ENCODE measurements at regions not wholly inside any gene's neighbourhood (a gene's known extent, or its start where the extent isn't known, plus 50 kb on each side); places are given as distances from the start of the nearest gene placed in this dataset.
"Not testable (repeated sequence)": the region's sequence is repeated elsewhere in the genome, so short reads cannot be mapped to it uniquely, and the experiment has no call there.

DNA sequence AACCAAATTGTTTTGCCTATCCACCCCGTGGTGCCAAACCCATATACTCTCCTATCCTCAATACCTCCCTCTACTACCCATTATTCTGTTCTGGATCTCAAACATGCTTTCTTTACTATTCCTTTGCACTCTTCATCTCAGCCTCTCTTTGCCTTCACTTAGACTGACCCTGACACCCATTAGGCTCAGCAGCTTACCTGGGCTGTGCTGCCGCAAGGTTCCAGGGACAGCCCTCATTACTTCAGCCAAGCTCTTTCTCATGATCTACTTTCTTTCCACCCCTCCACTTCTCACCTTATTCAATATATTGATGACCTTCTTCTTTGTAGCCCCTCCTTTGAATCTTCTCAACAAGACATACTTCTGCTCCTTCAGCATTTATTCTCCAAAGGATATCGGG is 517.9 kb downstream of the IRS2 start:
- not testable (repeated sequence) for H3K9ac ChIP-seq (ENCODE audit: low read depth, low read length); H3K4me2 ChIP-seq (ENCODE audit: insufficient read depth, low read length); H3K9me3 ChIP-seq (ENCODE audit: insufficient read depth, low read length, severe bottlenecking); H3K36me3 ChIP-seq (ENCODE audit: insufficient read depth, low read length); H3K27me3 ChIP-seq (ENCODE audit: insufficient read depth, low read length, poor library complexity); H3K4me3 ChIP-seq (ENCODE audit: low read depth in 1 of 2, low read length in 2 of 2); DNase-seq; H3K4me1 ChIP-seq (ENCODE audit: insufficient read depth, low read length); ATAC-seq (ENCODE audit: insufficient read depth, low read depth); H4K20me1 ChIP-seq (ENCODE audit: insufficient read depth, low read length); H2AFZ ChIP-seq (ENCODE audit: low read depth, low read length); H3K79me2 ChIP-seq (ENCODE audit: insufficient read depth, low read length); H3K27ac ChIP-seq (ENCODE audit: low read length)

DNA sequence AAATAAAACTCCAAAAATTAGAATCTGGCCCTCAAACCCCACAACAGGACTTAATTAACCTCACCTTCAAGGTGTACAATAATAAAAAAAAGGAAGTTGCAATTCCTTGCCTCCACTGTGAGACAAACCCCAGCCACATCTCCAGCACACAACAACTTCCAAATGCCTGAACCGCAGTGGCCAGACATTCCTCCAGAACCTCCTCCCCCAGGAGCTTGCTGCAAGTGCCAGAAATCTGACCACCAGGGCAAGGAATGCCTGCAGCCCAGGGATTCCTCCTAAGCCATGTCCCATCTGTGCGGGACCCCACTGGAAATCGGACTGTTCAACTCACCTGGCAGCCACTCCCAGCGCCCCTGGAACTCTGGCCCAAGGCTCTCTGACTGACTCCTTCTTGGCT is 519.0 kb downstream of the IRS2 start:
- H3K4me3 ChIP-seq (ENCODE audit: low read depth in 1 of 2, low read length in 2 of 2); ATAC-seq (ENCODE audit: insufficient read depth, low read depth); H3K4me2 ChIP-seq (ENCODE audit: insufficient read depth, low read length); H3K4me1 ChIP-seq (ENCODE audit: insufficient read depth, low read length); H2AFZ ChIP-seq (ENCODE audit: low read depth, low read length); DNase-seq; H3K27ac ChIP-seq (ENCODE audit: low read length); H3K9ac ChIP-seq (ENCODE audit: low read depth, low read length); H3K36me3 ChIP-seq (ENCODE audit: insufficient read depth, low read length); H3K79me2 ChIP-seq (ENCODE audit: insufficient read depth, low read length); H3K27me3 ChIP-seq (ENCODE audit: insufficient read depth, low read length, poor library complexity); H3K9me3 ChIP-seq (ENCODE audit: insufficient read depth, low read length, severe bottlenecking); H4K20me1 ChIP-seq (ENCODE audit: insufficient read depth, low read length): not testable (repeated sequence)

DNA sequence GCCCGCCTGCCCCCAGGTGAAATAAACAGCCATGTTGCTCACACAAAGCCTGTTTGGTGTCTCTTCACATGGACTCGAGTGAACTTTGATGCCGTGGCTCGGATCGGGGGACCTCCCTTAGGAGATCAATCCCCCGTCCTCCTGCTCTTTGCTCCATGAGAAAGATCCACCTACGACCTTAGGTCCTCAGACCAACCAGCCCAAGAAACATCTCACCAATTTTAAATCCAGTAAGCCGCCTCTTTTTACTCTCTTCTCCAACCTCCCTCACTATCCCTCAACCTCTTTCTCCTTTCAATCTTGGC is 521.0 kb downstream of the IRS2 start:
- H3K9me3 ChIP-seq (ENCODE audit: insufficient read depth, low read length, severe bottlenecking); H4K20me1 ChIP-seq (ENCODE audit: insufficient read depth, low read length); H3K79me2 ChIP-seq (ENCODE audit: insufficient read depth, low read length); H3K4me3 ChIP-seq (ENCODE audit: low read depth in 1 of 2, low read length in 2 of 2); H3K27ac ChIP-seq (ENCODE audit: low read length); H3K36me3 ChIP-seq (ENCODE audit: insufficient read depth, low read length); H2AFZ ChIP-seq (ENCODE audit: low read depth, low read length); H3K27me3 ChIP-seq (ENCODE audit: insufficient read depth, low read length, poor library complexity); H3K4me2 ChIP-seq (ENCODE audit: insufficient read depth, low read length); DNase-seq; H3K9ac ChIP-seq (ENCODE audit: low read depth, low read length); ATAC-seq (ENCODE audit: insufficient read depth, low read depth); H3K4me1 ChIP-seq (ENCODE audit: insufficient read depth, low read length): not testable (repeated sequence)

DNA sequence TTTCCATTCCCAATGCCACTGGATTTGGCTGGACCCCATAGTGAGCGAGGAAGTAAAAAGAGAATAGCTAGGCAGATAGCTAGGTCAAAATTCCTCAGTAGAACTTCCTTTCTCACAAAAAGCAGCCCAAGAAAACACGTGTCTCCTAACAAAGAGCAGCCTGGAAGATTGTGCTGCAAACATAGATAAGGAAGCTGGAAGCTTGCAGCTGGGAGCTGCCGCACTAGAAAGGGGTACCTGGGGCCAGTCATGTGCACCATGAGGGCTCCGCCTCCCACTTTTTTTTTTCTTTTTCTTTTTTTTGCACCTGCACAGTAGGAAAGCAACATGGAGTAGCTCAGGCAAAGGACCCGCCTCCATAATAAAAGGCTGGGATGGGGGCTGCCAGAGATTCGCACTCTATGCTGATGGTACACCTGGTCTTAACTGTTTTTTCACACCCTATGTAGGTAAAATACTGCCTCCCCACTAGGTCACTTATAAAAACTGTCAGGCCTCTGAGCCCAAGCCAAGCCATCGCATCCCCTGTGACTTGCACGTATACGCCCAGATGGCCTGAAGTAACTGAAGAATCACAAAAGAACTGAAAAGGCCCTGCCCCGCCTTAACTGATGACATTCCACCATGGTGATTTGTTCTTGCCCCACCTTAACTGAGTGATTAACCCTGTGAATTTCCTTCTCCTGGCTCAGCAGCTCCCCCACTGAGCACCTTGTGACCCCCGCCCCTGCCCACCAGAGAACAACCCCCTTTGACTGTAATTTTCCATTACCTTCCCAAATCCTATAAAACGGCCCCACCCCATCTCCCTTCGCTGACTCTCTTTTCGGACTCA is 521.6 kb downstream of the IRS2 start:
- not testable (repeated sequence) for H3K79me2 ChIP-seq (ENCODE audit: insufficient read depth, low read length); H3K4me1 ChIP-seq (ENCODE audit: insufficient read depth, low read length); H3K36me3 ChIP-seq (ENCODE audit: insufficient read depth, low read length); H4K20me1 ChIP-seq (ENCODE audit: insufficient read depth, low read length); H3K4me3 ChIP-seq (ENCODE audit: low read depth in 1 of 2, low read length in 2 of 2); H2AFZ ChIP-seq (ENCODE audit: low read depth, low read length); DNase-seq; H3K27me3 ChIP-seq (ENCODE audit: insufficient read depth, low read length, poor library complexity); ATAC-seq (ENCODE audit: insufficient read depth, low read depth); H3K9ac ChIP-seq (ENCODE audit: low read depth, low read length); H3K9me3 ChIP-seq (ENCODE audit: insufficient read depth, low read length, severe bottlenecking); H3K27ac ChIP-seq (ENCODE audit: low read length); H3K4me2 ChIP-seq (ENCODE audit: insufficient read depth, low read length)

DNA sequence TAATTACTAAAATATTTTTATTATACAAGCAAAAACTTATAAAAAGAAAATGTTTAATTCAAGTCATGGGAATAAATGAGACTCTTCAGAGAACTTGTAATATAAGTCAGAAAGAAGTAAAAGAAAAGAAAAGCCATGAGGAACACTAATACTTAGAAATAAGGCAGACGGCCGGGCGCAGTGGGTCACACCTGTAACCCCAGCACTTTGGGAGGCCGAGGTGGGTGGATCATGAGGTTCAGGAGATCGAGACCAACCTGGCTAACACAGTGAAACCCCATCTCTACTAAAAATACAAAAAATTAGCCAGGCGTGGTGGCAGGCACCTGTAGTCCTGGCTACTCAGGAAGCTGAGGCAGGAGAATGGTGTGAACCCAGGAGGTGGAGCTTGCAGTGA is 528.6 kb downstream of the IRS2 start:
- not testable (repeated sequence) for H3K27ac ChIP-seq (ENCODE audit: low read length); H3K4me2 ChIP-seq (ENCODE audit: insufficient read depth, low read length); H3K27me3 ChIP-seq (ENCODE audit: insufficient read depth, low read length, poor library complexity); H3K79me2 ChIP-seq (ENCODE audit: insufficient read depth, low read length); ATAC-seq (ENCODE audit: insufficient read depth, low read depth); H3K9ac ChIP-seq (ENCODE audit: low read depth, low read length); H4K20me1 ChIP-seq (ENCODE audit: insufficient read depth, low read length); H3K4me1 ChIP-seq (ENCODE audit: insufficient read depth, low read length); H2AFZ ChIP-seq (ENCODE audit: low read depth, low read length); H3K9me3 ChIP-seq (ENCODE audit: insufficient read depth, low read length, severe bottlenecking); H3K4me3 ChIP-seq (ENCODE audit: low read depth in 1 of 2, low read length in 2 of 2); DNase-seq; H3K36me3 ChIP-seq (ENCODE audit: insufficient read depth, low read length)

Data from DND-41 (cell line).